CD8-positive, alpha-beta memory T cell (primary cell): ENCODE measurements at regions not wholly inside any gene's neighbourhood (a gene's known extent, or its start where the extent isn't known, plus 50 kb on each side); places are given as distances from the start of the nearest gene placed in this dataset.

ENCODE experiments used
- CTCF ChIA-PET: fragments of 350-600 bp; sonication (Branson Sonifier 250); formaldehyde crosslinking; loops from one replicate; lab custom pipeline; 2021; ENCODE audit warnings: antibody characterized with exemption; lab: Charles Lee
- POLR2A ChIA-PET: fragments of 350-600 bp; sonication (Branson Sonifier 250); formaldehyde crosslinking; loops from one replicate; lab custom pipeline; 2021; ENCODE audit warnings: antibody characterized with exemption; lab: Charles Lee
- DNase-seq, 5 donors: peaks; one replicate each; pipeline versions ENCODE4 v3.0.0 to v3.0.0-alpha.2; 2020 to 2022; ENCODE audit warnings: mixed read lengths in 1 of 5
- H3K27ac ChIP-seq: one replicate; pipeline ENCODE4 v1.7.0; 2013; ENCODE audit warnings: low read depth, mild to moderate bottlenecking, low read length, moderate library complexity
- H3K27me3 ChIP-seq: 2 replicates; pipeline ENCODE4 v1.7.0; 2013; ENCODE audit warnings: low read length, mild to moderate bottlenecking; ENCODE audit not compliant: insufficient read depth, poor library complexity, severe bottlenecking
- H3K36me3 ChIP-seq: 2 replicates; pipeline ENCODE4 v1.7.0; 2013; ENCODE audit warnings: mild to moderate bottlenecking, low read length, moderate library complexity; ENCODE audit not compliant: insufficient read depth
- H3K4me1 ChIP-seq: 2 replicates; pipeline ENCODE4 v1.7.0; 2013; ENCODE audit warnings: mild to moderate bottlenecking, low read length, moderate library complexity; ENCODE audit not compliant: insufficient read depth
- H3K4me3 ChIP-seq: 2 replicates; pipeline ENCODE4 v1.7.0; 2013; ENCODE audit warnings: mild to moderate bottlenecking, low read length
- H3K9me3 ChIP-seq: 2 replicates; pipeline ENCODE4 v1.7.0; 2013; ENCODE audit warnings: mild to moderate bottlenecking, low read length
- H3K27ac Mint-ChIP-seq, 8 donors: one replicate each; pipeline ENCODE4 v1.8.0; 2020 to 2021; ENCODE audit warnings: mixed read lengths in 8 of 8, mild to moderate bottlenecking in 6 of 8, inconsistent platforms in 3 of 8, moderate library complexity in 3 of 8
- H3K27me3 Mint-ChIP-seq, 2 donors: one replicate each; pipeline ENCODE4 v1.8.0; 2020 to 2021; ENCODE audit warnings: mixed read lengths in 2 of 2, mild to moderate bottlenecking in 1 of 2, moderate library complexity in 1 of 2
- H3K36me3 Mint-ChIP-seq, 3 donors: one replicate each; pipeline ENCODE4 v1.8.0; 2020 to 2021; ENCODE audit warnings: mixed read lengths in 3 of 3, inconsistent platforms in 1 of 3, mild to moderate bottlenecking in 1 of 3
- H3K4me1 Mint-ChIP-seq, 3 donors: one replicate each; pipeline ENCODE4 v1.8.0; 2020 to 2021; ENCODE audit warnings: mixed read lengths in 3 of 3, inconsistent platforms in 1 of 3, mild to moderate bottlenecking in 1 of 3
- H3K4me3 Mint-ChIP-seq, 7 donors: one replicate each; pipeline ENCODE4 v1.8.0; 2020 to 2021; ENCODE audit warnings: mixed read lengths in 7 of 7, mild to moderate bottlenecking in 6 of 7, moderate library complexity in 4 of 7, inconsistent platforms in 2 of 7
- H3K9me3 Mint-ChIP-seq, 5 donors: one replicate each; pipeline ENCODE4 v1.8.0; 2020 to 2022; ENCODE audit warnings: mixed read lengths in 5 of 5, mild to moderate bottlenecking in 3 of 5, moderate library complexity in 2 of 5, inconsistent platforms in 1 of 5

GRCh38 chr5:173667702-173668101 is 51.3 kb upstream of the BOD1 start:
- POLR2A ChIA-PET = no interaction called here
- CTCF ChIA-PET = no interaction called here
- Histone ChIP-seq H3K36me3 (no peaks in the 10 kb centered on the region), H3K9me3 (no peaks in the 10 kb centered on the region), H3K27me3 (no peaks in the 10 kb centered on the region), H3K4me1 (no peaks in the 10 kb centered on the region), H3K4me3 (no peak overlapping the region), H3K27ac (no peak overlapping the region)
- no peak for DNase-seq
- no peak overlapping the region for H3K4me3 Mint-ChIP-seq
- H3K9me3 Mint-ChIP-seq = peaks cover 0 to 4% (median 4%) of the 10 kb centered on the region in 5 donors
- H3K4me1 Mint-ChIP-seq = no peaks in the 10 kb centered on the region
- peaks cover 5 to 18% of the 10 kb centered on the region in 2 donors for H3K27me3 Mint-ChIP-seq
- H3K36me3 Mint-ChIP-seq = peaks cover 0 to 4% (median 0%) of the 10 kb centered on the region in 3 donors
- H3K27ac Mint-ChIP-seq = no peak overlapping the region

DNA sequence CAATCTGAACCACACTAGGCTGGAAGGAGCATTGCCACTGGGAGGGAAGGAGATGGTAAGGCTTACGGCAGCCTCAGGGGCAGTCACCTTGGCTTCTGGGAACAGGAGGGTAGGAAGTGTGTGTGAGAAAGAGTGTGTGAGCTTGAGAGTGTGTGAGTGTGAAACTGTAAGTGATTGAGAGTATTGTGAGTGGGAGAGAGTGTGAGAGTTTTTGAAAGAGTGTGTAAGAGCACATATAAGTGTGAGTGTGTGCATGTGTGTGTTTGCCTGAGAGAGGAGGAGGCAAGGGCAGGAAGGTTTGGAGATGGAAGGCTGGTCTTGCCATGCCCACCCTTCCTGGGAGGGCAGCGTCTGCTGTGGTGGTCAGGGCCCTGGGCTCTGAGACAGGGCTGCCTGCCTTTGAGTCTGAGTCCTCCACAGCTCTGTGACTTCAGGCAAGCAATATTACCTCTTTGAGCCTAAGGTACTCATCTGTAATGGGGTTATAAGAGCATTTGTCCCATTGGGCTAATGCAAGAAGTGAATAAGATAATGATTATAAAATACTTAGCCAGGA is 51.9 kb upstream of the BOD1 start:
- Histone ChIP-seq H3K9me3 (no peaks in the 10 kb centered on the region), H3K27me3 (no peaks in the 10 kb centered on the region), H3K4me3 (no peak overlapping the region), H3K27ac (no peak overlapping the region), H3K36me3 (no peaks in the 10 kb centered on the region), H3K4me1 (no peaks in the 10 kb centered on the region)
- DNase-seq = no peak
- CTCF ChIA-PET = no interaction called here
- Mint-ChIP-seq H3K4me3 (no peak overlapping the region), H3K27ac (no peak overlapping the region), H3K27me3 (peaks cover 5 to 18% of the 10 kb centered on the region in 2 donors), H3K9me3 (peaks cover 0 to 4% (median 4%) of the 10 kb centered on the region in 5 donors), H3K4me1 (no peaks in the 10 kb centered on the region), H3K36me3 (peaks cover 0 to 4% (median 0%) of the 10 kb centered on the region in 3 donors)
- POLR2A ChIA-PET = no interaction called here

DNA sequence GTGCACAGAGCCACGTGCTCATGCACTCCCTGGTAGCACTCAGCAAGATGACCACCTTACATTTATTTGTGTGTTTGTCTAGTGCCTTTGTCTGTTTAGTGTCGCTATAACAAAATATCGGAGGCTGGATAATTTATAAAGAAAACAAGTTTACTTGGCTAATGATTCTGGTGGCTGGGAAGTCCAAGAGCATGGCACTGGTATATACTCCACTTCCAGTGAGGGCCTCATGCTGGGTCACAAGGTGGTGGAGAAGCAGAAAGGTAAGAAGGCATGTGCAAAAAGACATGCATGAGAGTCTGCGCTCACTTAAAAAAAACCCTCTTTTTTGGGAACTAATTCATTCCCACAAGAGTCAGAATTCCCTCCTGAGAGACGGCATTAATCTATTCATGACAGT is 52.5 kb upstream of the BOD1 start:
- no peak overlapping the region for H3K4me3 Mint-ChIP-seq
- H3K4me3 ChIP-seq = no peak overlapping the region
- peaks cover 0 to 4% (median 0%) of the 10 kb centered on the region in 3 donors for H3K36me3 Mint-ChIP-seq
- H3K4me1 ChIP-seq = no peaks in the 10 kb centered on the region
- DNase-seq = no peak
- peaks cover 0 to 4% (median 4%) of the 10 kb centered on the region in 5 donors for H3K9me3 Mint-ChIP-seq
- no peaks in the 10 kb centered on the region for H3K36me3 ChIP-seq
- ChIA-PET POLR2A (no interaction called here), CTCF (no interaction called here)
- H3K27ac Mint-ChIP-seq = no peak overlapping the region
- H3K27ac ChIP-seq = no peak overlapping the region
- no peaks in the 10 kb centered on the region for H3K4me1 Mint-ChIP-seq
- peaks cover 5 to 18% of the 10 kb centered on the region in 2 donors for H3K27me3 Mint-ChIP-seq
- H3K27me3 ChIP-seq = no peaks in the 10 kb centered on the region
- H3K9me3 ChIP-seq = no peaks in the 10 kb centered on the region

DNA sequence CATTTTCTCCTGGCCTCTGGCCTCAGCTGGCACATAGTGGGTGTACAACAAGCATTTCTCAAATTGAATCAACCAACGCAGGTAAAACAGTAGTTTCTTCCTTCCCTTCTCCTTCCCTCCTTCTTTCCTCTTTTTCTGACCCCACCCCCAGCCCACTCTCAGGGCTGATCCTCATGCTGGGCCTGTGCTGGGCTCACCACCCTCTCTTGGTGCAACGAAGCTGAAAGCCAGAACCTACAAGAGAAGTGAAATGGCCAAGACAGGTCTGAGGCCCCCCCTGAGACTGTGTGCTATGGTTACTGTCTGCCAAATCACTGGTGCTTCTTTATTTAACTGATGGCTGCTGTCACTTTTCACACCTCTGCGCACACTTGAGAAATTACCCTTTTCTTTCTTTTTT is 53.0 kb upstream of the BOD1 start:
- POLR2A ChIA-PET = no interaction called here
- DNase-seq = no peak
- Mint-ChIP-seq H3K4me3 (no peak overlapping the region), H3K4me1 (no peaks in the 10 kb centered on the region), H3K36me3 (peaks cover 0 to 4% (median 0%) of the 10 kb centered on the region in 3 donors), H3K9me3 (peaks cover 0 to 8% (median 4%) of the 10 kb centered on the region in 5 donors), H3K27ac (no peak overlapping the region), H3K27me3 (peaks cover 5 to 18% of the 10 kb centered on the region in 2 donors)
- H3K27me3 ChIP-seq = no peaks in the 10 kb centered on the region
- no peaks in the 10 kb centered on the region for H3K9me3 ChIP-seq
- CTCF ChIA-PET = no interaction called here
- H3K4me1 ChIP-seq = no peaks in the 10 kb centered on the region
- no peak overlapping the region for H3K27ac ChIP-seq
- H3K36me3 ChIP-seq = no peaks in the 10 kb centered on the region
- no peak overlapping the region for H3K4me3 ChIP-seq

DNA sequence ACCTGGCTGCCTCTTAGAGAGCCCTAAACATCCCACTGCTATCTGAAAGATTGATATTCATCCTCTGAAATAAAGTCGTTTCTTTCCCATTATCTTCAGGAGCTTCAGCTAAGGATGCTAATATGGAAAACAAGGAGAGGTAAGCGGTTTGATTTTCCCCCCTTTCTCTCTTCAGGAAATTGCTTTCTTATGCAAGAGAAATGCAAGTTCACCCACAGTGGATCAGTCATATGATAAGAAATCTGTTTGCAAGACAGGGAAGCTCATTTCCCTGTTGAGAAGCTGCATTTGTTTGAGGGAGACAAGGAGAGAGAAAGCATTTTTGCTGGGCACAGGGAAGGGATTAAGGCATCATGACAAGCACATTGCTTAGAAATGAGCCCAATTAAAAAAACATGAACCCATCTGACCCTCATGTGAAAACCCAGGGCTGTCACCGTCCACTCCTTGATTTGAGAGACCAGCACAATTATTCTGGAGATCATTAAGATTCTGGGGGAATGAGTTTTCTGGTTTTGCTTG is 53.7 kb upstream of the BOD1 start:
- H3K4me1 ChIP-seq = no peaks in the 10 kb centered on the region
- H3K27me3 Mint-ChIP-seq = peaks cover 4 to 15% of the 10 kb centered on the region in 2 donors
- no peak overlapping the region for H3K27ac Mint-ChIP-seq
- no peak overlapping the region for H3K27ac ChIP-seq
- H3K4me3 Mint-ChIP-seq = no peak overlapping the region
- POLR2A ChIA-PET = no interaction called here
- no peak for DNase-seq
- CTCF ChIA-PET = no interaction called here
- no peak overlapping the region for H3K4me3 ChIP-seq
- H3K36me3 ChIP-seq = no peaks in the 10 kb centered on the region
- no peaks in the 10 kb centered on the region for H3K4me1 Mint-ChIP-seq
- H3K9me3 ChIP-seq = no peaks in the 10 kb centered on the region
- no peaks in the 10 kb centered on the region for H3K27me3 ChIP-seq
- H3K9me3 Mint-ChIP-seq = peaks cover 4 to 13% (median 4%) of the 10 kb centered on the region in 5 donors
- peaks cover 0 to 4% (median 0%) of the 10 kb centered on the region in 3 donors for H3K36me3 Mint-ChIP-seq

GRCh38 chr5:173670791-173671120 is 54.3 kb upstream of the BOD1 start:
- no peak for DNase-seq
- no peaks in the 10 kb centered on the region for H3K9me3 ChIP-seq
- CTCF ChIA-PET = no interaction called here
- no peak overlapping the region for H3K4me3 ChIP-seq
- Mint-ChIP-seq H3K4me1 (no peaks in the 10 kb centered on the region), H3K27ac (no peak overlapping the region), H3K9me3 (peaks cover 4 to 14% (median 6%) of the 10 kb centered on the region in 5 donors), H3K36me3 (peaks cover 0 to 4% (median 0%) of the 10 kb centered on the region in 3 donors), H3K27me3 (peaks cover 4 to 13% of the 10 kb centered on the region in 2 donors), H3K4me3 (no peak overlapping the region)
- H3K4me1 ChIP-seq = no peaks in the 10 kb centered on the region
- no peaks in the 10 kb centered on the region for H3K36me3 ChIP-seq
- POLR2A ChIA-PET = no interaction called here
- no peak overlapping the region for H3K27ac ChIP-seq
- H3K27me3 ChIP-seq = no peaks in the 10 kb centered on the region

GRCh38 chr5:173671121-173671949 is 54.9 kb upstream of the BOD1 start:
- no peaks in the 10 kb centered on the region for H3K27me3 ChIP-seq
- CTCF ChIA-PET = no interaction called here
- no peak for DNase-seq

GRCh38 chr5:173672166-173672565 is 55.7 kb upstream of the BOD1 start:
- no peak overlapping the region for H3K27ac ChIP-seq
- CTCF ChIA-PET = no interaction called here

More at GRCh38 chr5:173671121-173671949, 54.9 kb upstream of the BOD1 start:
- POLR2A ChIA-PET = no interaction called here
- H3K4me3 ChIP-seq = no peak overlapping the region
- peaks cover 0 to 4% (median 0%) of the 10 kb centered on the region in 3 donors for H3K36me3 Mint-ChIP-seq
- no peak overlapping the region for H3K27ac ChIP-seq
- H3K36me3 ChIP-seq = no peaks in the 10 kb centered on the region
- H3K4me3 Mint-ChIP-seq = no peak overlapping the region
- no peaks in the 10 kb centered on the region for H3K4me1 Mint-ChIP-seq
- peaks cover 4 to 13% of the 10 kb centered on the region in 2 donors for H3K27me3 Mint-ChIP-seq
- H3K9me3 Mint-ChIP-seq = peaks cover 4 to 18% (median 8%) of the 10 kb centered on the region in 5 donors
- no peak overlapping the region for H3K27ac Mint-ChIP-seq
- H3K9me3 ChIP-seq = no peaks in the 10 kb centered on the region
- H3K4me1 ChIP-seq = no peaks in the 10 kb centered on the region

More at GRCh38 chr5:173672166-173672565, 55.7 kb upstream of the BOD1 start:
- H3K27ac Mint-ChIP-seq = peak overlapping the region in 1 of 8 donors; percentile 15
- no peaks in the 10 kb centered on the region for H3K4me1 Mint-ChIP-seq
- Histone ChIP-seq H3K4me1 (no peaks in the 10 kb centered on the region), H3K36me3 (no peaks in the 10 kb centered on the region), H3K4me3 (no peak overlapping the region), H3K27me3 (no peaks in the 10 kb centered on the region), H3K9me3 (no peaks in the 10 kb centered on the region)
- H3K36me3 Mint-ChIP-seq = peaks cover 0 to 4% (median 0%) of the 10 kb centered on the region in 3 donors
- peaks cover 4 to 18% (median 9%) of the 10 kb centered on the region in 5 donors for H3K9me3 Mint-ChIP-seq
- POLR2A ChIA-PET = no interaction called here
- no peak overlapping the region for H3K4me3 Mint-ChIP-seq
- peaks cover 5 to 13% of the 10 kb centered on the region in 2 donors for H3K27me3 Mint-ChIP-seq
- no peak for DNase-seq
